HG03025 (cell line): ENCODE measurements at regions not wholly inside any gene's neighbourhood (a gene's known extent, or its start where the extent isn't known, plus 50 kb on each side); places are given as distances from the start of the nearest gene placed in this dataset.
"Not testable (repeated sequence)": the region's sequence is repeated elsewhere in the genome, so short reads cannot be mapped to it uniquely, and the experiment has no call there.

Source experiments
- ATAC-seq: cut with Tn5 transposase; IDR thresholded peaks from one replicate; pipeline ENCODE4 v1.9.1; 2021; ENCODE audit warnings: mild to moderate bottlenecking, moderate library complexity; ENCODE audit not compliant: unreplicated experiment, low FRiP score

GRCh38 chr21:13935396-13936032 is 275.2 kb downstream of the LIPI start:
- ATAC-seq, result not testable (repeated sequence)

GRCh38 chr21:13934887-13935342 is 275.8 kb downstream of the LIPI start:
- not testable (repeated sequence) for ATAC-seq

GRCh38 chr21:13923175-13923574 is 287.6 kb downstream of the LIPI start:
- ATAC-seq, result not testable (repeated sequence)

GRCh38 chr21:13921455-13921854 is 289.3 kb downstream of the LIPI start:
- not testable (repeated sequence) for ATAC-seq

GRCh38 chr21:13907385-13907784 is 297.8 kb downstream of the POTED start:
- ATAC-seq, result not testable (repeated sequence)

- ATAC-seq, result not testable (repeated sequence)
Measured at GRCh38 chr21:13896596-13897247, 287.1 kb downstream of the POTED start.

GRCh38 chr21:13893617-13894016 is 284.0 kb downstream of the POTED start:
- not testable (repeated sequence) for ATAC-seq

GRCh38 chr21:13893025-13893424 is 283.4 kb downstream of the POTED start:
- ATAC-seq, result not testable (repeated sequence)

- ATAC-seq, result not testable (repeated sequence)
Measured at GRCh38 chr21:13892146-13892751, 282.7 kb downstream of the POTED start.

- ATAC-seq, result not testable (repeated sequence)
Measured at GRCh38 chr21:13889176-13889575, 279.6 kb downstream of the POTED start.

- ATAC-seq, result not testable (repeated sequence)
Measured at GRCh38 chr21:13883641-13884395, 274.2 kb downstream of the POTED start.

- not testable (repeated sequence) for ATAC-seq
Measured at GRCh38 chr21:13877503-13877902, 267.9 kb downstream of the POTED start.

GRCh38 chr21:13876999-13877398 is 267.4 kb downstream of the POTED start:
- not testable (repeated sequence) for ATAC-seq

- not testable (repeated sequence) for ATAC-seq
Measured at GRCh38 chr21:13874001-13874400, 264.4 kb downstream of the POTED start.

- ATAC-seq, result no peak
Measured at GRCh38 chr21:13854638-13855037, 245.1 kb downstream of the POTED start.

GRCh38 chr21:13850808-13851207 is 241.2 kb downstream of the POTED start:
- ATAC-seq, result not testable (repeated sequence)

- ATAC-seq, result not testable (repeated sequence)
Measured at GRCh38 chr21:13849489-13849888, 239.9 kb downstream of the POTED start.

GRCh38 chr21:13846718-13847117 is 237.1 kb downstream of the POTED start:
- ATAC-seq, result not testable (repeated sequence)

- not testable (repeated sequence) for ATAC-seq
Measured at GRCh38 chr21:13844574-13844973, 235.0 kb downstream of the POTED start.

- not testable (repeated sequence) for ATAC-seq
Measured at GRCh38 chr21:13843081-13843480, 233.5 kb downstream of the POTED start.

- not testable (repeated sequence) for ATAC-seq
Measured at GRCh38 chr21:13827666-13828065, 218.1 kb downstream of the POTED start.
